HCT116 (cell line): ENCODE measurements at regions not wholly inside any gene's neighbourhood (a gene's known extent, or its start where the extent isn't known, plus 50 kb on each side); places are given as distances from the start of the nearest gene placed in this dataset.

Experiments used
- ATAC-seq: fragments of 200-7000 bp; cut with Tn5 transposase; 2 replicates; pipeline ENCODE4 v1.9.1; 2020; ENCODE audit warnings: mild to moderate bottlenecking, moderate library complexity
- BruUV-seq: library from RNA; stranded (reverse); fragments of 400-500 nt; replicated peaks from 2 replicates; lab custom pipeline; 2021; lab: Mats Ljungman, UMichigan
- CTCF ChIA-PET: fragments of 300-600 bp; sonication (Branson Sonifier 250); formaldehyde crosslinking; loops from one replicate; lab custom pipeline; 2021; ENCODE audit warnings: antibody characterized with exemption; lab: Charles Lee
- POLR2A ChIA-PET: fragments of 300-600, 350-600 bp; sonication (Branson Sonifier 250); formaldehyde crosslinking; loops from one replicate; lab custom pipeline; 2021; ENCODE audit warnings: antibody characterized with exemption; lab: Charles Lee
- RAD21 ChIA-PET, 2 experiments: fragments of 300-600 bp; sonication (Branson Sonifier 250); formaldehyde crosslinking; loops; one replicate each; lab custom pipeline; 2023; ENCODE audit warnings: low total read pairs in 2 of 2; ENCODE audit not compliant: uncharacterized antibody in 2 of 2, unreplicated experiment in 2 of 2, low non-redundant PET in 1 of 2; lab: Charles Lee
- DNase-seq: peaks from one replicate; pipeline ENCODE4 v3.0.0-alpha.2; 2010; ENCODE audit warnings: low read depth, low spot score
- H2AFZ ChIP-seq: fragments of 200-600 bp; shearing (Covaris generic), sonication (generic); 2 replicates; pipeline ENCODE4 v1.6.1; 2017; ENCODE audit warnings: low read depth, mixed run types, mixed read lengths, antibody characterized with exemption, low read length; ENCODE audit not compliant: poor library complexity, severe bottlenecking
- H3K27ac ChIP-seq: 2 replicates; pipeline ENCODE4 v1.5.1; 2012; ENCODE audit warnings: low read depth, low read length
- H3K27me3 ChIP-seq: fragments of 200-600 bp; sonication (generic); 2 replicates; pipeline ENCODE4 v1.6.1; 2016; ENCODE audit warnings: mixed run types, low read length, mixed read lengths; ENCODE audit not compliant: insufficient read depth
- H3K36me3 ChIP-seq, 2 experiments: fragments of 200-500 bp in 1 of 2; fragments of 200-600 bp in 1 of 2; sonication (Bioruptor generic) in 1 of 2; sonication (generic) in 1 of 2; 2 replicates each; pipeline versions ENCODE4 v1.5.1 to v1.6.1; 2014 to 2016; ENCODE audit warnings: low read length in 2 of 2, inconsistent platforms in 1 of 2, mixed read lengths in 1 of 2, mixed run types in 1 of 2; ENCODE audit not compliant: insufficient read depth in 2 of 2, control insufficient read depth in 1 of 2
- H3K4me1 ChIP-seq, 2 experiments: fragments of 200-600 bp in 1 of 2; sonication (generic) in 1 of 2; 2 replicates each; pipeline versions ENCODE4 v1.5.1 to v1.6.1; 2012 to 2017; ENCODE audit warnings: low read length in 2 of 2, inconsistent platforms in 1 of 2, mild to moderate bottlenecking in 1 of 2, mixed read lengths in 1 of 2, mixed run types in 1 of 2, moderate library complexity in 1 of 2; ENCODE audit not compliant: insufficient read depth in 2 of 2, control insufficient read depth in 1 of 2
- H3K4me2 ChIP-seq: fragments of 200-600 bp; sonication (generic); 2 replicates; pipeline ENCODE4 v1.6.1; 2017; ENCODE audit warnings: mixed run types, low read length, mixed read lengths
- H3K4me3 ChIP-seq, 2 experiments: fragments of 200-600 bp in 1 of 2; sonication (generic) in 1 of 2; replicated peaks in 1 of 2; 2 replicates each; pipeline ENCODE4 v1.5.1; 2011 to 2016; ENCODE audit warnings: low read length in 2 of 2, control low read depth in 1 of 2, low read depth in 1 of 2, mild to moderate bottlenecking in 1 of 2, mixed read lengths in 1 of 2, mixed run types in 1 of 2
- H3K79me2 ChIP-seq: fragments of 200-600 bp; sonication (generic); 2 replicates; pipeline ENCODE4 v1.6.1; 2017; ENCODE audit warnings: mild to moderate bottlenecking, mixed run types, low read length, moderate library complexity, mixed read lengths; ENCODE audit not compliant: insufficient read depth
- H3K9ac ChIP-seq: fragments of 200-600 bp; sonication (generic); 2 replicates; pipeline ENCODE4 v1.6.1; 2016; ENCODE audit warnings: low read length, mixed read lengths
- H3K9me2 ChIP-seq: fragments of 200-600 bp; sonication (generic), shearing (Covaris generic); 2 replicates; pipeline ENCODE4 v1.6.1; 2017; ENCODE audit warnings: mixed run types, mild to moderate bottlenecking, moderate library complexity; ENCODE audit not compliant: insufficient read depth
- H3K9me3 ChIP-seq, 2 experiments: fragments of 200-500 bp in 1 of 2; fragments of 200-600 bp in 1 of 2; sonication (Bioruptor generic) in 1 of 2; sonication (generic) in 1 of 2; 2 replicates each; pipeline ENCODE4 v1.6.1; 2014 to 2017; ENCODE audit warnings: low read length in 2 of 2, mixed read lengths in 2 of 2, inconsistent platforms in 1 of 2, low read depth in 1 of 2, mild to moderate bottlenecking in 1 of 2, mixed run types in 1 of 2, moderate library complexity in 1 of 2; ENCODE audit not compliant: control insufficient read depth in 1 of 2, insufficient read depth in 1 of 2
- H4K20me1 ChIP-seq: fragments of 200-600 bp; sonication (generic), shearing (Covaris generic); 2 replicates; pipeline ENCODE4 v1.6.1; 2017; ENCODE audit warnings: mixed run types, mild to moderate bottlenecking, moderate library complexity; ENCODE audit not compliant: insufficient read depth
- CBX3 ChIP-seq: IDR thresholded peaks from 2 replicates; pipeline ENCODE4 v1.6.1; 2012; ENCODE audit warnings: low read depth
- CEBPB ChIP-seq: IDR thresholded peaks from 2 replicates; pipeline ENCODE4 v1.6.1; 2012; ENCODE audit warnings: low read depth
- EGR1 ChIP-seq: IDR thresholded peaks from 2 replicates; pipeline ENCODE4 v1.6.1; 2012; ENCODE audit warnings: low read depth
- EZH2 ChIP-seq: fragments of 200-600 bp; sonication (generic); IDR thresholded peaks from 2 replicates; pipeline ENCODE4 v1.6.1; 2017; ENCODE audit warnings: antibody characterized with exemption, mixed run types
- EZH2phosphoT487 ChIP-seq: fragments of 200-600 bp; IDR thresholded peaks from 2 replicates; pipeline ENCODE4 v1.6.1; 2018; ENCODE audit warnings: antibody characterized with exemption, borderline replicate concordance
- MAX ChIP-seq: IDR thresholded peaks from 2 replicates; pipeline ENCODE4 v1.6.1; 2012
- SP1 ChIP-seq: IDR thresholded peaks from 2 replicates; pipeline ENCODE4 v1.6.1; 2012; ENCODE audit warnings: low read depth
- SRF ChIP-seq: IDR thresholded peaks from 2 replicates; pipeline ENCODE4 v1.6.1; 2012; ENCODE audit warnings: low read depth
- TCF7L2 ChIP-seq: IDR thresholded peaks from 2 replicates; pipeline ENCODE4 v1.7.0; 2011; ENCODE audit warnings: borderline replicate concordance, inconsistent platforms; ENCODE audit not compliant: insufficient read depth, insufficient read length; ENCODE audit errors: extremely low read depth
- YY1 ChIP-seq: IDR thresholded peaks from 2 replicates; pipeline ENCODE4 v1.6.1; 2011; ENCODE audit warnings: low read length, low read depth, moderate library complexity, mild to moderate bottlenecking; ENCODE audit not compliant: insufficient replicate concordance; ENCODE audit errors: extremely low read depth
- ZFX ChIP-seq: fragments of 450-650 bp; IDR thresholded peaks from 2 replicates; pipeline ENCODE4 v1.6.1; 2017
- ZNF274 ChIP-seq: fragments of 200-500 bp; sonication (Bioruptor generic); IDR thresholded peaks from 2 replicates; pipeline ENCODE4 v1.6.1; 2014; ENCODE audit warnings: mild to moderate bottlenecking, low read depth, low read length, inconsistent platforms
- intact Hi-C: fragments of 100-400 bp; cut with micrococcal nuclease; formaldehyde crosslinking; loops from 2 replicates; pipeline ENCODE4 v1.10.0; 2022
- TF ChIP-seq, protein P1 (sequence below), 3 experiments: fragments of 200-600 bp in 1 of 3; sonication (generic) in 1 of 3; IDR thresholded peaks in 2 of 3; conservative IDR thresholded peaks in 1 of 3; 2 replicates each; pipeline ENCODE4 v1.5.1; 2012 to 2017; ENCODE audit warnings: low read depth in 2 of 3, low read length in 2 of 3, antibody characterized with exemption in 1 of 3, borderline replicate concordance in 1 of 3, control low read depth in 1 of 3, mild to moderate bottlenecking in 1 of 3, mixed read lengths in 1 of 3, mixed run types in 1 of 3, moderate library complexity in 1 of 3; ENCODE audit not compliant: insufficient read depth in 1 of 3

GRCh38 chrX:119340606-119341205 is 58.4 kb upstream of the SLC25A43 start (continued):
- TF ChIP-seq MAX (no peak), YY1 (no peak), TCF7L2 (no peak), SRF (no peak), EZH2phosphoT487 (no peak)
- TF ChIP-seq, protein P1, sequence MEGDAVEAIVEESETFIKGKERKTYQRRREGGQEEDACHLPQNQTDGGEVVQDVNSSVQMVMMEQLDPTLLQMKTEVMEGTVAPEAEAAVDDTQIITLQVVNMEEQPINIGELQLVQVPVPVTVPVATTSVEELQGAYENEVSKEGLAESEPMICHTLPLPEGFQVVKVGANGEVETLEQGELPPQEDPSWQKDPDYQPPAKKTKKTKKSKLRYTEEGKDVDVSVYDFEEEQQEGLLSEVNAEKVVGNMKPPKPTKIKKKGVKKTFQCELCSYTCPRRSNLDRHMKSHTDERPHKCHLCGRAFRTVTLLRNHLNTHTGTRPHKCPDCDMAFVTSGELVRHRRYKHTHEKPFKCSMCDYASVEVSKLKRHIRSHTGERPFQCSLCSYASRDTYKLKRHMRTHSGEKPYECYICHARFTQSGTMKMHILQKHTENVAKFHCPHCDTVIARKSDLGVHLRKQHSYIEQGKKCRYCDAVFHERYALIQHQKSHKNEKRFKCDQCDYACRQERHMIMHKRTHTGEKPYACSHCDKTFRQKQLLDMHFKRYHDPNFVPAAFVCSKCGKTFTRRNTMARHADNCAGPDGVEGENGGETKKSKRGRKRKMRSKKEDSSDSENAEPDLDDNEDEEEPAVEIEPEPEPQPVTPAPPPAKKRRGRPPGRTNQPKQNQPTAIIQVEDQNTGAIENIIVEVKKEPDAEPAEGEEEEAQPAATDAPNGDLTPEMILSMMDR (IDR thresholded peaks at IDR 0.05 in 2 of 3, conservative IDR thresholded peaks at IDR 0.05 in 1 of 3; ENCODE audit: borderline replicate concordance in 1 of 3, insufficient read depth in 1 of 3, low read depth in 2 of 3, low read length in 2 of 3), result no peak

DNA sequence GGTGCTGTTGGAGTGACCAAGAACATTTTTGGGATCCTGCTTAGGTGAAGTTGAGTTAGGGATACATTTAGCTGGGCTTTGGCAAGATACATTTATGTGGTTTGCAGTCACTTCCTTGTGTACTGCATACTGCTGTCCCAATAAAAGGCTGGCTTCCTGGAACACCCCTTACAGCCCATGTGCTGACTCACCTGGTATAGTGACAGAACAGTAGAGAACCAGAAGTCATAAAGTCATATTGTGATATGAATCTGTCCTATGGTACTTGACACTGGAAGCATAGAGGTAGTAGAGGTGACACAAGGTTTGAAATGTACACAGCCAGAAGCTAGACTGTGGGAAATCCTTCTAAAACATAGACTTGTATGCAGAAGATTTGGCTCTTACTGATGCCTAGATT is 55.3 kb upstream of the SLC25A43 start:
- peaks cover 0 to 5% of the 10 kb centered on the region in 2 experiments; a peak in 1 of 4 replicates for H3K4me1 ChIP-seq
- H2AFZ ChIP-seq, result no peak overlapping the region
- no peaks in the 10 kb centered on the region for H3K9me3 ChIP-seq
- H3K4me2 ChIP-seq, result no peak overlapping the region
- ChIA-PET POLR2A (no interaction called here), CTCF (no interaction called here)
- no TSS peak for BruUV-seq
- H3K9me2 ChIP-seq, result no peaks in the 10 kb centered on the region
- H3K4me3 ChIP-seq, result no peak overlapping the region
- no peak for DNase-seq
- H3K9ac ChIP-seq, result no peak overlapping the region
- no peaks in the 10 kb centered on the region for H3K27me3 ChIP-seq
- intact Hi-C loops, result no loop called here
- H3K27ac ChIP-seq, result no peak overlapping the region
- no peak for TF ChIP-seq EZH2
- TF ChIP-seq CEBPB, result no peak
- no peak for TF ChIP-seq ZNF274
- TF ChIP-seq SP1, result no peak
- no peak for TF ChIP-seq ZFX
- no peak for TF ChIP-seq CBX3
- TF ChIP-seq EGR1, result no peak
- TF ChIP-seq, all 23 proteins: peak for 0
- H4K20me1 ChIP-seq, result no peaks in the 10 kb centered on the region
- ATAC-seq, result no peak; the same call in 1 of the 2 replicates
- no peaks in the 10 kb centered on the region for H3K79me2 ChIP-seq
- H3K36me3 ChIP-seq, result no peaks in the 10 kb centered on the region
- RAD21 ChIA-PET, result no interaction called here
